Sigmoid colon (tissue), 6 donors: ENCODE measurements at regions not wholly inside any gene's neighbourhood (a gene's known extent, or its start where the extent isn't known, plus 50 kb on each side); places are given as distances from the start of the nearest gene placed in this dataset.

Experiments used
- DNase-seq: peaks from one replicate; pipeline ENCODE4 v3.0.0-alpha.2; 2019
- H3K27ac ChIP-seq, 4 donors: fragments of 200-600 bp; sonication (generic); one replicate each; pipeline ENCODE4 v1.5.1; 2016 to 2019; ENCODE audit warnings: mild to moderate bottlenecking in 1 of 4
- H3K27me3 ChIP-seq, 3 donors: fragments of 200-600 bp; sonication (generic); one replicate each; pipeline ENCODE4 v1.5.1; 2019; ENCODE audit warnings: mild to moderate bottlenecking in 1 of 3
- H3K36me3 ChIP-seq, 4 donors: fragments of 200-600 bp; sonication (generic); one replicate each; pipeline ENCODE4 v1.5.1; 2016 to 2019
- H3K4me1 ChIP-seq, 4 donors: fragments of 200-600 bp; sonication (generic); one replicate each; pipeline ENCODE4 v1.5.1; 2017 to 2019
- H3K4me3 ChIP-seq, 4 donors: fragments of 200-600 bp; sonication (generic); one replicate each; pipeline ENCODE4 v1.5.1; 2017 to 2019; ENCODE audit warnings: mild to moderate bottlenecking in 2 of 4, moderate library complexity in 1 of 4
- H3K9me3 ChIP-seq, 4 donors: fragments of 200-600 bp in 3 of 4; sonication (generic) in 3 of 4; one replicate each; pipeline versions ENCODE4 v1.5.1 to v1.6.1; 2013 to 2019
- EP300 ChIP-seq, 4 donors: sonication (generic); formaldehyde crosslinking; IDR thresholded peaks; one replicate each; pipeline ENCODE4 v1.6.1; 2017; ENCODE audit warnings: antibody characterized with exemption in 4 of 4
- POLR2A ChIP-seq, 2 donors: fragments of 450-650 bp; IDR thresholded peaks; one replicate each; pipeline ENCODE4 v1.6.1; 2016; ENCODE audit warnings: antibody characterized with exemption in 2 of 2, mild to moderate bottlenecking in 2 of 2, moderate library complexity in 2 of 2
- POLR2AphosphoS5 ChIP-seq, 4 donors: sonication (generic); formaldehyde crosslinking; IDR thresholded peaks; one replicate each; pipeline ENCODE4 v1.6.1; 2017; ENCODE audit warnings: antibody characterized with exemption in 4 of 4
- WGBS, 2 donors: extraction: QIAGEN DNeasy Blood & Tissue Kit; methylation state at CpG; one replicate each; pipeline ENCODE4 v1.1.7; 2013; 5-methylcytosine and 5-hydroxymethylcytosine counted together
- intact Hi-C: fragments of 100-400 bp; cut with DNase I; formaldehyde crosslinking; loops from one replicate; pipeline ENCODE4 v1.15.1; 2023
- TF ChIP-seq, protein P1 (sequence below), 4 experiments: fragments of 450-650 bp in 3 of 4; fragments of 200-600 bp in 1 of 4; IDR thresholded peaks; one replicate each; pipeline ENCODE4 v1.5.1; 2016 to 2019; ENCODE audit warnings: antibody characterized with exemption in 4 of 4, mild to moderate bottlenecking in 3 of 4, moderate library complexity in 2 of 4
- donor health status: healthy with polysubstance abuse.
- donor health status: healthy.

DNA sequence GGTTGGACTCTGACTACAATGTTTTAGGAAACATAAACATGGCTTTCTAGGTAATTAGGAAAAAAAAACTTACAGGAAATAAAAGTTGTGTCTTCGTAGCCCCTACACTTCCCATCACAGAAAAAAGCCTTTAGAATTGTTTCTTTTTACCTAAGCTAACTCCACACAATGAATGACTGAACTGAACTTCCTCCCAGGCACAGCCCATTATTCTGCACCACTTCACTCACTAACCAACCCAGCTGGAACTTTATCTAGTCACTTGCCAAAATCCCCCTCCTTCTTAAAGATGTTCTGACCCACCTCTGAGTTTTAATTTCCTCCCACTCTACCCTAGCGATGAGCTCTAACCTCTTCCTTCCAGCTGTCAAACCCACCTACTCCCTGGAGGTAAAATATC lies 91.7 kb upstream of the MEOX2 start:
- intact Hi-C loops = no loop called here
- no peak for TF ChIP-seq POLR2AphosphoS5 (IDR thresholded peaks at IDR 0.05)
- no peak for TF ChIP-seq POLR2A (IDR thresholded peaks at IDR 0.05)
- TF ChIP-seq, protein P1, sequence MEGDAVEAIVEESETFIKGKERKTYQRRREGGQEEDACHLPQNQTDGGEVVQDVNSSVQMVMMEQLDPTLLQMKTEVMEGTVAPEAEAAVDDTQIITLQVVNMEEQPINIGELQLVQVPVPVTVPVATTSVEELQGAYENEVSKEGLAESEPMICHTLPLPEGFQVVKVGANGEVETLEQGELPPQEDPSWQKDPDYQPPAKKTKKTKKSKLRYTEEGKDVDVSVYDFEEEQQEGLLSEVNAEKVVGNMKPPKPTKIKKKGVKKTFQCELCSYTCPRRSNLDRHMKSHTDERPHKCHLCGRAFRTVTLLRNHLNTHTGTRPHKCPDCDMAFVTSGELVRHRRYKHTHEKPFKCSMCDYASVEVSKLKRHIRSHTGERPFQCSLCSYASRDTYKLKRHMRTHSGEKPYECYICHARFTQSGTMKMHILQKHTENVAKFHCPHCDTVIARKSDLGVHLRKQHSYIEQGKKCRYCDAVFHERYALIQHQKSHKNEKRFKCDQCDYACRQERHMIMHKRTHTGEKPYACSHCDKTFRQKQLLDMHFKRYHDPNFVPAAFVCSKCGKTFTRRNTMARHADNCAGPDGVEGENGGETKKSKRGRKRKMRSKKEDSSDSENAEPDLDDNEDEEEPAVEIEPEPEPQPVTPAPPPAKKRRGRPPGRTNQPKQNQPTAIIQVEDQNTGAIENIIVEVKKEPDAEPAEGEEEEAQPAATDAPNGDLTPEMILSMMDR (IDR thresholded peaks at IDR 0.05) = no peak
- TF ChIP-seq EP300 (IDR thresholded peaks at IDR 0.05) = no peak
- Histone ChIP-seq H3K36me3 (no peaks in the 10 kb centered on the region), H3K9me3 (no peaks in the 10 kb centered on the region), H3K4me3 (no peak overlapping the region), H3K4me1 (peaks cover 0 to 47% (median 22%) of the 10 kb centered on the region in 4 donors), H3K27me3 (no peaks in the 10 kb centered on the region), H3K27ac (no peak overlapping the region)
- 38 to 66% methylated on average over 2 of the region's 2 CpGs for WGBS, 2 donors
- DNase-seq = no peak

- H3K4me3 ChIP-seq = no peak overlapping the region
- H3K27ac ChIP-seq = peak overlapping the region in 1 of 4 donors; percentile 33
- 84 to 87% methylated on average over 5 of the region's 5 CpGs for WGBS, 2 donors
- peaks cover 0 to 10% (median 0%) of the 10 kb centered on the region in 4 donors for H3K4me1 ChIP-seq
- TF ChIP-seq POLR2A (IDR thresholded peaks at IDR 0.05) = no peak
- TF ChIP-seq POLR2AphosphoS5 (IDR thresholded peaks at IDR 0.05) = no peak
- no peak for DNase-seq
- no peaks in the 10 kb centered on the region for H3K27me3 ChIP-seq
- H3K9me3 ChIP-seq = no peaks in the 10 kb centered on the region
- H3K36me3 ChIP-seq = no peaks in the 10 kb centered on the region
- intact Hi-C loops = no loop called here
Measured at GRCh38 chr7:15765753-15766152, 79.3 kb upstream of the MEOX2 start.

GRCh38 chr7:15764851-15765382 lies 78.4 kb upstream of the MEOX2 start:
- Histone ChIP-seq H3K4me3 (no peak overlapping the region), H3K36me3 (no peaks in the 10 kb centered on the region), H3K9me3 (no peaks in the 10 kb centered on the region), H3K27me3 (no peaks in the 10 kb centered on the region), H3K27ac (peak overlapping the region in 2 of 4 donors; percentile 33 to 35), H3K4me1 (peaks cover 0 to 10% (median 0%) of the 10 kb centered on the region in 4 donors)
- TF ChIP-seq, protein P1 (IDR thresholded peaks at IDR 0.05) = no peak
- TF ChIP-seq POLR2A (IDR thresholded peaks at IDR 0.05) (no peak), EP300 (IDR thresholded peaks at IDR 0.05) (no peak), POLR2AphosphoS5 (IDR thresholded peaks at IDR 0.05) (peak in 1 of 4 donors; percentile 12)
- 9 to 52% methylated on average over 3 of the region's 3 CpGs for WGBS, 2 donors
- intact Hi-C loops = no loop called here
- DNase-seq = no peak

DNA sequence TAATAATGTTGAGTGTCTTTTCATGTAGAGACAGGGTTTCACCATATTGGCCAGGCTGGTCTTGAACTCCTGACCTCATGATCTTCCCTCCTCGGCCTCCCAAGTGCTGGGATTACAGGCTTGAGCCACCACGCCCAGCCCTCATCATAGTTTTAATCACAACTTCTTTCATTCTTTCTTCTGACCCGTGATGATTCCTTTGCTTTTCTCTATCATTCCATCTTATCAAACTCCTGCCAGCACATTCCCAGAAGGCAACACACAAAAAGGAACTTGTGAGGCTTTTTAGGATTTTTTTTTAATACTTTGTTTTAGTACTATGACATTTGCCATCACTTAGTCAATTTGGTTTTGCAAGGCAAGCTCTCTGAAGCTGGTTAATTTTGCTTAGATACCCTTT lies 77.5 kb upstream of the MEOX2 start:
- intact Hi-C loops = no loop called here
- H3K4me3 ChIP-seq = no peak overlapping the region
- TF ChIP-seq POLR2A (IDR thresholded peaks at IDR 0.05) = no peak
- TF ChIP-seq POLR2AphosphoS5 (IDR thresholded peaks at IDR 0.05) = no peak
- TF ChIP-seq EP300 (IDR thresholded peaks at IDR 0.05) = no peak
- TF ChIP-seq, protein P1 (IDR thresholded peaks at IDR 0.05) = no peak
- H3K36me3 ChIP-seq = no peaks in the 10 kb centered on the region
- no peak for DNase-seq
- WGBS, 2 donors = 58 to 68% methylated on average over 3 of the region's 3 CpGs
- H3K9me3 ChIP-seq = no peaks in the 10 kb centered on the region
- peak overlapping the region in 2 of 4 donors; percentile 10 to 35 for H3K27ac ChIP-seq
- no peaks in the 10 kb centered on the region for H3K27me3 ChIP-seq
- H3K4me1 ChIP-seq = peaks cover 0 to 10% (median 0%) of the 10 kb centered on the region in 4 donors

- Histone ChIP-seq H3K9me3 (no peaks in the 10 kb centered on the region), H3K4me1 (peaks cover 0 to 51% (median 29%) of the 10 kb centered on the region in 4 donors), H3K27ac (peak overlapping the region in 1 of 4 donors; percentile 35), H3K4me3 (no peak overlapping the region), H3K36me3 (no peaks in the 10 kb centered on the region), H3K27me3 (no peaks in the 10 kb centered on the region)
- no peak for TF ChIP-seq EP300 (IDR thresholded peaks at IDR 0.05)
- peak in 2 of 4 donors; percentile 11 to 30 for TF ChIP-seq POLR2AphosphoS5 (IDR thresholded peaks at IDR 0.05)
- DNase-seq = no peak
- 64 to 77% methylated on average over 3 of the region's 3 CpGs for WGBS, 2 donors
- intact Hi-C loops = no loop called here
Measured at GRCh38 chr7:15757041-15758000, 70.8 kb upstream of the MEOX2 start.
